GM12875 (cell line): ENCODE measurements at regions not wholly inside any gene's neighbourhood (a gene's known extent, or its start where the extent isn't known, plus 50 kb on each side); places are given as distances from the start of the nearest gene placed in this dataset.

Source experiments
- H3K4me3 ChIP-seq: one replicate; pipeline ENCODE4 v1.5.1; 2011; ENCODE audit warnings: low read depth, low read length, control low read depth
- CTCF ChIP-seq: IDR thresholded peaks from 2 replicates; pipeline ENCODE4 v1.5.1; 2011; ENCODE audit warnings: low read depth, mild to moderate bottlenecking, control low read depth, inconsistent platforms, low read length, moderate library complexity, borderline replicate concordance; ENCODE audit not compliant: insufficient read depth

GRCh38 chr2:146444987-146445386 lies 1399.8 kb upstream of the ACVR2A start:
- no peak for TF ChIP-seq CTCF

GRCh38 chr2:146444085-146444484 lies 1400.7 kb upstream of the ACVR2A start:
- H3K4me3 ChIP-seq, result no peak overlapping the region
- TF ChIP-seq CTCF, result no peak

More at GRCh38 chr2:146444987-146445386, 1399.8 kb upstream of the ACVR2A start:
- no peak overlapping the region for H3K4me3 ChIP-seq

- TF ChIP-seq CTCF, result no peak
- no peak overlapping the region for H3K4me3 ChIP-seq
These were observed 1406.6 kb upstream of the ACVR2A start for GRCh38 chr2:146438246-146438645.

- H3K4me3 ChIP-seq, result no peak overlapping the region
- TF ChIP-seq CTCF, result no peak
These were observed 1407.1 kb upstream of the ACVR2A start for GRCh38 chr2:146437712-146438111.

- H3K4me3 ChIP-seq, result no peak overlapping the region
- no peak for TF ChIP-seq CTCF
These were observed 1411.5 kb upstream of the ACVR2A start for GRCh38 chr2:146433116-146433875.

- TF ChIP-seq CTCF, result no peak
- no peak overlapping the region for H3K4me3 ChIP-seq
These were observed 1415.5 kb upstream of the ACVR2A start for GRCh38 chr2:146429366-146429765.

GRCh38 chr2:146417942-146418341 lies 1426.9 kb upstream of the ACVR2A start:
- no peak for TF ChIP-seq CTCF
- H3K4me3 ChIP-seq, result no peak overlapping the region
